ENCODE measurements at regions not wholly inside any gene's neighbourhood (a gene's known extent, or its start where the extent isn't known, plus 50 kb on each side); places are given as distances from the start of the nearest gene placed in this dataset.

- TF ChIP-seq, protein P1, sequence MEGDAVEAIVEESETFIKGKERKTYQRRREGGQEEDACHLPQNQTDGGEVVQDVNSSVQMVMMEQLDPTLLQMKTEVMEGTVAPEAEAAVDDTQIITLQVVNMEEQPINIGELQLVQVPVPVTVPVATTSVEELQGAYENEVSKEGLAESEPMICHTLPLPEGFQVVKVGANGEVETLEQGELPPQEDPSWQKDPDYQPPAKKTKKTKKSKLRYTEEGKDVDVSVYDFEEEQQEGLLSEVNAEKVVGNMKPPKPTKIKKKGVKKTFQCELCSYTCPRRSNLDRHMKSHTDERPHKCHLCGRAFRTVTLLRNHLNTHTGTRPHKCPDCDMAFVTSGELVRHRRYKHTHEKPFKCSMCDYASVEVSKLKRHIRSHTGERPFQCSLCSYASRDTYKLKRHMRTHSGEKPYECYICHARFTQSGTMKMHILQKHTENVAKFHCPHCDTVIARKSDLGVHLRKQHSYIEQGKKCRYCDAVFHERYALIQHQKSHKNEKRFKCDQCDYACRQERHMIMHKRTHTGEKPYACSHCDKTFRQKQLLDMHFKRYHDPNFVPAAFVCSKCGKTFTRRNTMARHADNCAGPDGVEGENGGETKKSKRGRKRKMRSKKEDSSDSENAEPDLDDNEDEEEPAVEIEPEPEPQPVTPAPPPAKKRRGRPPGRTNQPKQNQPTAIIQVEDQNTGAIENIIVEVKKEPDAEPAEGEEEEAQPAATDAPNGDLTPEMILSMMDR (conservative IDR thresholded peaks at IDR 0.05 in 1 of 2, IDR thresholded peaks at IDR 0.05 in 1 of 2; ENCODE audit: extremely low read depth in 1 of 2, insufficient read depth in 1 of 2, low read depth in 1 of 2, low read length in 2 of 2), result no peak
- no peak for TF ChIP-seq EZH2 (IDR thresholded peaks at IDR 0.05; ENCODE audit: borderline replicate concordance, low read length)
These were observed 153.8 kb downstream of the BCL11B start for GRCh38 chr14:99118046-99118721.

Data from mammary epithelial cell (primary cell).